Activated naive CD8-positive, alpha-beta T cell treated with anti-CD3 and anti-CD28 coated beads, Interleukin-2, amount 50 U/mL, for 24 hours (primary cell): ENCODE measurements at regions not wholly inside any gene's neighbourhood (a gene's known extent, or its start where the extent isn't known, plus 50 kb on each side); places are given as distances from the start of the nearest gene placed in this dataset.
"Not testable (repeated sequence)": the region's sequence is repeated elsewhere in the genome, so short reads cannot be mapped to it uniquely, and the experiment has no call there.

Experiments
- ATAC-seq: fragments of 150-1000 bp; cut with Tn5 transposase; one replicate; pipeline ENCODE4 v1.10.0; 2021
- DNase-seq: peaks from one replicate; pipeline ENCODE4 v3.0.0; 2021
- H3K27ac Mint-ChIP-seq: one replicate; pipeline ENCODE4 v1.8.0; 2021; ENCODE audit warnings: mild to moderate bottlenecking, mixed read lengths
- H3K27me3 Mint-ChIP-seq: one replicate; pipeline ENCODE4 v1.8.0; 2021; ENCODE audit warnings: mixed read lengths
- H3K36me3 Mint-ChIP-seq: one replicate; pipeline ENCODE4 v1.8.0; 2021; ENCODE audit warnings: low read depth, mixed read lengths
- H3K4me1 Mint-ChIP-seq: one replicate; pipeline ENCODE4 v1.8.0; 2021; ENCODE audit warnings: mixed read lengths
- H3K4me3 Mint-ChIP-seq: one replicate; pipeline ENCODE4 v1.8.0; 2021; ENCODE audit warnings: mild to moderate bottlenecking, moderate library complexity, mixed read lengths
- H3K9me3 Mint-ChIP-seq: one replicate; pipeline ENCODE4 v1.8.0; 2021; ENCODE audit warnings: mixed read lengths

GRCh38 chr5:82626012-82626411, 347.9 kb upstream of the RPS23 start:
- not testable (repeated sequence) for H3K27me3 Mint-ChIP-seq, ATAC-seq, H3K4me1 Mint-ChIP-seq, H3K27ac Mint-ChIP-seq, H3K36me3 Mint-ChIP-seq, H3K4me3 Mint-ChIP-seq, H3K9me3 Mint-ChIP-seq, DNase-seq

- DNase-seq = no peak
- Mint-ChIP-seq H3K36me3 (no peaks in the 10 kb centered on the region), H3K27me3 (no peaks in the 10 kb centered on the region), H3K4me3 (no peak overlapping the region), H3K27ac (no peak overlapping the region), H3K4me1 (peaks cover 2% of the 10 kb centered on the region), H3K9me3 (no peaks in the 10 kb centered on the region)
- no peak for ATAC-seq
Measured at GRCh38 chr5:82624062-82624461, 345.9 kb upstream of the RPS23 start.

GRCh38 chr5:82622711-82623514, 344.8 kb upstream of the RPS23 start:
- H3K4me3 Mint-ChIP-seq = no peak overlapping the region
- DNase-seq = no peak
- H3K4me1 Mint-ChIP-seq = peaks cover 2% of the 10 kb centered on the region
- no peak for ATAC-seq
- no peaks in the 10 kb centered on the region for H3K36me3 Mint-ChIP-seq
- no peaks in the 10 kb centered on the region for H3K27me3 Mint-ChIP-seq
- H3K27ac Mint-ChIP-seq = no peak overlapping the region
- no peaks in the 10 kb centered on the region for H3K9me3 Mint-ChIP-seq

GRCh38 chr5:82622205-82622604, 344.1 kb upstream of the RPS23 start:
- H3K4me1 Mint-ChIP-seq = peaks cover 2% of the 10 kb centered on the region

GRCh38 chr5:82620957-82621600, 342.9 kb upstream of the RPS23 start:
- H3K27ac Mint-ChIP-seq = no peak overlapping the region

More at GRCh38 chr5:82622205-82622604, 344.1 kb upstream of the RPS23 start:
- Mint-ChIP-seq H3K4me3 (no peak overlapping the region), H3K9me3 (no peaks in the 10 kb centered on the region), H3K36me3 (no peaks in the 10 kb centered on the region), H3K27ac (no peak overlapping the region), H3K27me3 (no peaks in the 10 kb centered on the region)
- DNase-seq (no peak), ATAC-seq (no peak)

GRCh38 chr5:82619097-82619496, 340.9 kb upstream of the RPS23 start:
- no peaks in the 10 kb centered on the region for H3K27me3 Mint-ChIP-seq
- peaks cover 7% of the 10 kb centered on the region for H3K9me3 Mint-ChIP-seq
- peaks cover 2% of the 10 kb centered on the region for H3K4me1 Mint-ChIP-seq
- H3K36me3 Mint-ChIP-seq = no peaks in the 10 kb centered on the region
- H3K4me3 Mint-ChIP-seq = no peak overlapping the region
- H3K27ac Mint-ChIP-seq = no peak overlapping the region
- ATAC-seq (no peak), DNase-seq (no peak)

More at GRCh38 chr5:82620957-82621600, 342.9 kb upstream of the RPS23 start:
- no peaks in the 10 kb centered on the region for H3K27me3 Mint-ChIP-seq
- peaks cover 2% of the 10 kb centered on the region for H3K4me1 Mint-ChIP-seq
- no peaks in the 10 kb centered on the region for H3K9me3 Mint-ChIP-seq
- no peaks in the 10 kb centered on the region for H3K36me3 Mint-ChIP-seq
- DNase-seq = no peak
- ATAC-seq = no peak
- H3K4me3 Mint-ChIP-seq = no peak overlapping the region

- Mint-ChIP-seq H3K36me3 (no peaks in the 10 kb centered on the region), H3K4me1 (no peaks in the 10 kb centered on the region), H3K27ac (no peak overlapping the region), H3K9me3 (peaks cover 11% of the 10 kb centered on the region), H3K4me3 (no peak overlapping the region), H3K27me3 (peaks cover 2% of the 10 kb centered on the region)
- DNase-seq (no peak), ATAC-seq (no peak)
Measured at GRCh38 chr5:82614706-82615105, 336.6 kb upstream of the RPS23 start.

GRCh38 chr5:82613891-82614290, 335.7 kb upstream of the RPS23 start:
- no peak overlapping the region for H3K4me3 Mint-ChIP-seq
- no peak overlapping the region for H3K27ac Mint-ChIP-seq
- ATAC-seq (no peak), DNase-seq (no peak)
- no peaks in the 10 kb centered on the region for H3K36me3 Mint-ChIP-seq
- peaks cover 18% of the 10 kb centered on the region for H3K9me3 Mint-ChIP-seq
- no peaks in the 10 kb centered on the region for H3K4me1 Mint-ChIP-seq
- peaks cover 2% of the 10 kb centered on the region for H3K27me3 Mint-ChIP-seq

GRCh38 chr5:82610686-82611085, 332.5 kb upstream of the RPS23 start:
- Mint-ChIP-seq H3K36me3 (no peaks in the 10 kb centered on the region), H3K4me1 (no peaks in the 10 kb centered on the region)

GRCh38 chr5:82605441-82605973, 327.4 kb upstream of the RPS23 start:
- Mint-ChIP-seq H3K27ac (no peak overlapping the region), H3K4me1 (no peaks in the 10 kb centered on the region), H3K36me3 (no peaks in the 10 kb centered on the region), H3K27me3 (peaks cover 6% of the 10 kb centered on the region), H3K4me3 (no peak overlapping the region), H3K9me3 (peaks cover 18% of the 10 kb centered on the region)
- ATAC-seq (no peak), DNase-seq (no peak)

More at GRCh38 chr5:82610686-82611085, 332.5 kb upstream of the RPS23 start:
- no peak for DNase-seq
- Mint-ChIP-seq H3K27me3 (peaks cover 2% of the 10 kb centered on the region), H3K9me3 (peaks cover 29% of the 10 kb centered on the region), H3K4me3 (no peak overlapping the region), H3K27ac (no peak overlapping the region)
- no peak for ATAC-seq

GRCh38 chr5:82603033-82603987, 325.2 kb upstream of the RPS23 start:
- H3K4me1 Mint-ChIP-seq = no peaks in the 10 kb centered on the region
- no peak for ATAC-seq
- no peak overlapping the region for H3K4me3 Mint-ChIP-seq
- peaks cover 11% of the 10 kb centered on the region for H3K9me3 Mint-ChIP-seq
- no peak for DNase-seq
- H3K36me3 Mint-ChIP-seq = no peaks in the 10 kb centered on the region
- peaks cover 4% of the 10 kb centered on the region for H3K27me3 Mint-ChIP-seq
- H3K27ac Mint-ChIP-seq = no peak overlapping the region

- DNase-seq (no peak), ATAC-seq (no peak)
- H3K27ac Mint-ChIP-seq = no peak overlapping the region
- no peaks in the 10 kb centered on the region for H3K36me3 Mint-ChIP-seq
- no peak overlapping the region for H3K4me3 Mint-ChIP-seq
- no peaks in the 10 kb centered on the region for H3K4me1 Mint-ChIP-seq
- peaks cover 4% of the 10 kb centered on the region for H3K27me3 Mint-ChIP-seq
- H3K9me3 Mint-ChIP-seq = peaks cover 4% of the 10 kb centered on the region
Measured at GRCh38 chr5:82601861-82602260, 323.7 kb upstream of the RPS23 start.

GRCh38 chr5:82601077-82601476, 322.9 kb upstream of the RPS23 start:
- DNase-seq = no peak
- H3K4me1 Mint-ChIP-seq = no peaks in the 10 kb centered on the region
- no peak overlapping the region for H3K27ac Mint-ChIP-seq
- no peak overlapping the region for H3K4me3 Mint-ChIP-seq
- H3K9me3 Mint-ChIP-seq = peaks cover under 1% of the 10 kb centered on the region
- no peaks in the 10 kb centered on the region for H3K36me3 Mint-ChIP-seq
- H3K27me3 Mint-ChIP-seq = peaks cover 4% of the 10 kb centered on the region
- ATAC-seq = no peak

- no peak for DNase-seq
- Mint-ChIP-seq H3K36me3 (no peaks in the 10 kb centered on the region), H3K9me3 (no peaks in the 10 kb centered on the region), H3K4me1 (no peaks in the 10 kb centered on the region), H3K27ac (no peak overlapping the region), H3K27me3 (peaks cover 4% of the 10 kb centered on the region), H3K4me3 (no peak overlapping the region)
- ATAC-seq = no peak
Measured at GRCh38 chr5:82599692-82600091, 321.5 kb upstream of the RPS23 start.
